Heart right ventricle (tissue), 16 donors: ENCODE measurements at regions not wholly inside any gene's neighbourhood (a gene's known extent, or its start where the extent isn't known, plus 50 kb on each side); places are given as distances from the start of the nearest gene placed in this dataset.
"Not testable (repeated sequence)": the region's sequence is repeated elsewhere in the genome, so short reads cannot be mapped to it uniquely, and the experiment has no call there.

Experiments used
- ATAC-seq, 8 donors: fragments of 200-7000 bp; cut with Tn5 transposase; one replicate each; pipeline ENCODE4 v1.9.1; 2020; ENCODE audit warnings: mild to moderate bottlenecking in 8 of 8, moderate library complexity in 8 of 8, moderate number of reproducible peaks in 1 of 8
- DNase-seq, 2 donors: peaks; one replicate each; pipeline ENCODE4 v3.0.0-alpha.2; 2020
- H3K27ac ChIP-seq, 10 donors: fragments of 200-600 bp; sonication (generic) in 2 of 10; one replicate each; pipeline versions ENCODE4 v1.5.0 to v1.8.0; 2020 to 2022; ENCODE audit warnings: mild to moderate bottlenecking in 3 of 10
- H3K27me3 ChIP-seq, 7 donors: fragments of 200-600 bp; one replicate each; pipeline ENCODE4 v1.8.0; 2021 to 2022; ENCODE audit warnings: mild to moderate bottlenecking in 2 of 7
- H3K36me3 ChIP-seq, 9 donors: fragments of 200-600 bp; sonication (generic) in 1 of 9; one replicate each; pipeline versions ENCODE4 v1.5.0 to v1.8.0; 2020 to 2022; ENCODE audit warnings: mild to moderate bottlenecking in 2 of 9
- H3K4me1 ChIP-seq, 9 donors: fragments of 200-600 bp; sonication (generic) in 1 of 9; one replicate each; pipeline versions ENCODE4 v1.5.0 to v1.8.0; 2020 to 2022; ENCODE audit warnings: mild to moderate bottlenecking in 4 of 9
- H3K4me3 ChIP-seq, 10 donors: fragments of 200-600 bp; sonication (generic) in 2 of 10; one replicate each; pipeline versions ENCODE4 v1.5.0 to v1.8.0; 2020 to 2022; ENCODE audit warnings: mild to moderate bottlenecking in 7 of 10, moderate library complexity in 2 of 10
- H3K9me3 ChIP-seq, 11 donors: fragments of 200-600 bp in 10 of 11; sonication (generic) in 2 of 11; one replicate each; pipeline versions ENCODE4 v1.5.0 to v1.8.0; 2013 to 2022; ENCODE audit warnings: mild to moderate bottlenecking in 2 of 11, control low read depth in 1 of 11, moderate library complexity in 1 of 11
- CTCF ChIP-seq, 9 donors: fragments of 200-600 bp; sonication (generic) in 2 of 9; IDR thresholded peaks; one replicate each; pipeline versions ENCODE4 v1.5.0 to v1.8.0; 2021 to 2022; ENCODE audit warnings: antibody characterized with exemption in 9 of 9, mild to moderate bottlenecking in 5 of 9, moderate library complexity in 1 of 9
- WGBS, 2 donors: extraction: QIAGEN DNeasy Blood & Tissue Kit; methylation state at CpG; one replicate each; pipeline ENCODE4 v1.1.7; 2013; ENCODE audit warnings: inconsistent platforms in 1 of 2; 5-methylcytosine and 5-hydroxymethylcytosine counted together
- intact Hi-C, 10 donors: fragments of 100-400 bp; cut with DNase I; formaldehyde crosslinking; loops; one replicate each; pipeline versions ENCODE4 v1.11.1 to v1.14.2; 2022
- donor health status: Arrhythmogenic right ventricular cardiomyopathy.
- donor health status: ischemic (EF 13 %, LVEDD 7.1; RV severe dilation, severe dysfunction).
- donor health status: healthy with polysubstance abuse.
- donor health status: DM: no; HTN: yes; CAD: no.
- donor health status: DM: no; HTN: no; CAD: no.
- donor health status: ischemic (EF 25% LVEDD 6.9; RV normal size, moderate dysfunction).
- donor health status: ischemic (EF 25% LVEDD 5.7; RV mildly dilated, moderate dysfunction).
- donor health status: healthy.
- donor health status: DM: yes; HTN: yes; CAD: no.
- donor health status: Ischemic cardiomyopathy.
- donor health status: ischemic (EF 35%, LVEDD 5.7; RV mildly dilated, moderate dysfunction).
- donor health status: nonischemic (EF 11% LVEDD 7.7; RV severe dilation, severe dysfunction).
- donor health status: DM: yes; HTN: yes; CAD: no.
- donor health status: PGD.
- donor health status: ischemic (EF 29% LVEDD 5.4; RV normal size, mild dysfunction).
- donor health status: nonischemic (EF 23%, LVEDD 6.1; RV moderate dilation, normal function).

GRCh38 chr5:7131680-7132079 is 264.3 kb upstream of the ADCY2 start:
- intact Hi-C loops = no loop called here

DNA sequence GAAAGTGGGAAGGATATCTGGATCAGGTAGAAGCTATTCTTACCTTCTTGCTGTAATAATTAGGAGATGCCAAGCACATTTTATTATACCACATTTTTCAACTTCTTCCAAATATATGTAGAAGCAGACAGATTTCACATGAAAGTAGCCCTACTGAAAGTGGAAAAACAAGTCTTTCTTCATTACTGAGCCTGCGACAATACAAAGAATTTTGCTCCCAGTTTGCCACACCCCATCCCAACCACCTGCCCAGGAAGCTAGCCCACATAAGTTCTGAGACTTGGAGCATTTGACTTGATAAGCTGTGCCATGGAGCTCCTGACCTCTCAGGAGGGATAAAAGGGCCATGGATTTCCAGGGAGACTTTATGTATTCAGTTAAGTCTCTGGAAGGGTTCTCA is 249.1 kb upstream of the ADCY2 start:
- WGBS, 2 donors = 60 to 69% methylated on average over 1 of the region's 1 CpG
- H3K9me3 ChIP-seq = peaks cover 0 to 12% (median 0%) of the 10 kb centered on the region in 11 donors
- H3K4me3 ChIP-seq = no peak overlapping the region
- H3K4me1 ChIP-seq = no peaks in the 10 kb centered on the region
- no peak for TF ChIP-seq CTCF (IDR thresholded peaks at IDR 0.05)
- no peaks in the 10 kb centered on the region for H3K36me3 ChIP-seq
- intact Hi-C loops = no loop called here
- H3K27ac ChIP-seq = no peak overlapping the region
- no peak for ATAC-seq
- no peaks in the 10 kb centered on the region for H3K27me3 ChIP-seq
- no peak for DNase-seq

More at GRCh38 chr5:7131680-7132079, 264.3 kb upstream of the ADCY2 start:
- H3K27ac ChIP-seq = no peak overlapping the region
- no peaks in the 10 kb centered on the region for H3K36me3 ChIP-seq
- 67 to 77% methylated on average over 4 of the region's 4 CpGs for WGBS, 2 donors
- no peaks in the 10 kb centered on the region for H3K27me3 ChIP-seq
- no peak for DNase-seq
- H3K9me3 ChIP-seq = peaks cover 0 to 22% (median 0%) of the 10 kb centered on the region in 11 donors
- ATAC-seq = no peak
- H3K4me3 ChIP-seq = no peak overlapping the region
- no peak for TF ChIP-seq CTCF (IDR thresholded peaks at IDR 0.05)
- H3K4me1 ChIP-seq = no peaks in the 10 kb centered on the region

DNA sequence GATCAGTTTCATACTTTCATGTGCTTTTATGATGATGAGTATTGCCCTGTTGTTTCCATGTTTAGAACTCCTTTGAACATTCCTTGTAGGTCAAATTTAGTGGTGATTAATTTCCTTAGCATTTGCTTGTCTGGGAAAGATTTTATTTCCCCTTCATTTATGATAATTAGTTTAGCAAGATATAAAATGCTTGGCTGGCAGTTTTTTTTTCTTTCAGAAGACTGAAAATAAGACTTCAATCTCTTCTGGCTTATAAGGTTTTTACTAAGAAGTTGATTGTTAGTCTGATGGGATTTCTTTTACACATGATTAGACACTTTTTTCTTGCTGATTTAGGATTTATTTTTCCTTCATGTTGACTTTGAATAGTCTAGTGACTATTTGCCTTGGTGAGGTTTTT is 238.9 kb upstream of the ADCY2 start:
- intact Hi-C loops = no loop called here
- Histone ChIP-seq H3K4me3 (no peak overlapping the region), H3K4me1 (no peaks in the 10 kb centered on the region), H3K9me3 (peaks cover 0 to 85% (median 20%) of the 10 kb centered on the region in 11 donors), H3K27me3 (no peaks in the 10 kb centered on the region), H3K36me3 (no peaks in the 10 kb centered on the region), H3K27ac (no peak overlapping the region)
- ATAC-seq (no peak), DNase-seq (no peak)
- no peak for TF ChIP-seq CTCF (IDR thresholded peaks at IDR 0.05)

- Histone ChIP-seq H3K4me3 (no peak overlapping the region), H3K27ac (no peak overlapping the region), H3K9me3 (peaks cover 0 to 15% (median 0%) of the 10 kb centered on the region in 11 donors), H3K4me1 (no peaks in the 10 kb centered on the region), H3K27me3 (no peaks in the 10 kb centered on the region), H3K36me3 (no peaks in the 10 kb centered on the region)
- 77 to 78% methylated on average over 4 of the region's 4 CpGs for WGBS, 2 donors
- TF ChIP-seq CTCF (IDR thresholded peaks at IDR 0.05) = no peak
- DNase-seq = no peak
- ATAC-seq = no peak
- intact Hi-C loops = no loop called here
Measured at GRCh38 chr5:7169240-7169878, 226.6 kb upstream of the ADCY2 start.

GRCh38 chr5:7170785-7171184 is 225.2 kb upstream of the ADCY2 start:
- H3K4me1 ChIP-seq, H3K27me3 ChIP-seq, H3K4me3 ChIP-seq, intact Hi-C loops, H3K36me3 ChIP-seq, DNase-seq, H3K27ac ChIP-seq, ATAC-seq: not testable (repeated sequence)
- peaks cover 0 to 15% (median 0%) of the 10 kb centered on the region in 11 donors for H3K9me3 ChIP-seq
- 54 to 59% methylated on average over 16 of the region's 16 CpGs for WGBS, 2 donors
